Stimulated activated CD4-positive, alpha-beta T cell treated with anti-CD3 and anti-CD28 coated beads, Interleukin-4, amount 100 ng/mL, for 1 hour (primary cell): ENCODE measurements at regions not wholly inside any gene's neighbourhood (a gene's known extent, or its start where the extent isn't known, plus 50 kb on each side); places are given as distances from the start of the nearest gene placed in this dataset.
"Not testable (repeated sequence)": the region's sequence is repeated elsewhere in the genome, so short reads cannot be mapped to it uniquely, and the experiment has no call there.

Source experiments
- DNase-seq: peaks from one replicate; pipeline ENCODE4 v3.0.0-alpha.2; 2020

DNA sequence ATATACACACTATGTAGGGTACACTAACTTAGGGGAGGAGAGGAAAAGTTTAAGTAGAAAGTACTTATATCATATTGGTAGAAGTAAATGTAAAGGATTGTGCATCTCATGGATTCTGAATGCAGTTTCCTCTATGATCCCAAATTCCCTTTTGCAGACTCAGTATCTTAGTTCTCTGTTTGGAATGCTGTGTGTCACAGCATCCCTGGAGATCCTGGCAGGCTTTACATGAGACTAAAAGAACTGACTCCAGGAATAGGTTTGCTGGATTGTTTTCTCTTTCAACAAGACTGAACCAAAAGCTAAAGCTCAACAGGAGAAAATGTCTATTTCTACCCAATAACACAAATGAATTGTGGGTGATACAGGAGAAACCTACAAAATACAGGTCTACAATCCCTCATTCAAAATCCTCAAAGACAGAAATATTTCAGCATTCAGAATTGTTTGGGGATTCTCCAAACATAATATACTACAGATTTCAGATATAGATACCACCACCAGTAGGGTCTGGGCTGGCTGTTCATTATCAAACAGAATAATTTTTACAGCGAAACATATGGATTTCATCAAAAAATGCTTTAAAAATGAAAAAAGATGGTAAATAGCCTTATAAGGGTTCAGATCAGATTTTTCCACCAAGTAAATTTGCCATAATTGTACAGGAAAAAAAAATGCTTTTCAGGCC, 324.7 kb upstream of the GRAMD2B start:
- no peak for DNase-seq

DNA sequence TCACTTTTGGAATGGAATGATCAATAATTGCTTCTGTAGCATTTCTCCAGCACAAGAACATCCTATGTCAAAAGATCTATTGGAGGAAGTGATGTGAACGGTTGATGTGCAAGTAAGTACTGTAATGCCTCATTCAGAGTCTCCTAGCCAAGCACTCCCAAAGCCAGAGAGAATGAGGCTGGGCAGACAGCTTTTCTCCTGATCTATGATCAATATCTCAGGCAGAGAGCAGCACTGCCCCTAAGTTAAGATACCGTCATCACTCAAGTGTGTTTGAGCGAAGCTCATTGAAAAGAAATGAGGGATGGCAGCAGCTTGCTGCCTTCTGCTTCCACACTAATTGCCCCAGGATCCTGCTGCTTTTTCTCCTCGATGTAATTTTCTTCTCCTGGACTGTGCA, 324.1 kb upstream of the GRAMD2B start:
- no peak for DNase-seq

DNA sequence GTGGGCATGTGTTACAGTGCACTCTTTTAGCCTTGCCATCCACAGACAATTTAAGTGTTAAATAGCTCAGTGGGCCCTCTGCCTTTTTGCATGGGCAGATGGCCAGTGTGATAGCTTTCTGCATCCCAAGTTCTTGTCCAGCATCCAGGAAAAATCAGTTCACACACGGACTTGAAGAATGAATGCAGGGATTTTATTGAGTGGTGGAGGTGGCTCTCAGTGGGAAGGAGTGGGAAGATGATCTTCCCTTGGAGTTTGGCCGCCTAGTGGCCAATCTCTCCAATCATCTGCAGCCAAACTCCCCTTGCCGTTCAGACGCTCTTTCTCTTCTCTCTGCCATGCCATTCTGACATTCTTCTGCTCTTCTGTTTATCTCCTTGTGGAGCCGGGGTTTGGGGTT, 322.4 kb upstream of the GRAMD2B start:
- DNase-seq, result no peak

DNA sequence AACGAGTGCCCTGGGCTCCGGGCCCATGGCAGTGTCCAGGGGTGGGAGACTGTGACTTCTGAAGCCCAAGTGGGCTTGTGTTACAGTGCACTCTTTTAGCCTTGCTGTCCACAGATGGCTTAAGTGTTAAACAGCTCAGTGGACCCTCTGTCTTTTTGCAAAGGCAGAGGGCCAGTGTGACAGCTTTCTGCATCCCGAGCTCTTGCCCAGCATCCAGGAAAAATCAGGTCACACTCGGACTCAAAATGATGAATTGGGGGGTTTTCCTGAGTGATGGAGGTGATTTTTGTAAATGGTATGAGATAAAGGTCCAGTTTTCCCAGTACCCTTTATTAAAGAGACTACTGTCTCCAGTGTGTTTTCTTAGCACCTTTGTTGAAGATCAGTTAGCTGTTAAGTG, 321.3 kb upstream of the GRAMD2B start:
- DNase-seq, result no peak

DNA sequence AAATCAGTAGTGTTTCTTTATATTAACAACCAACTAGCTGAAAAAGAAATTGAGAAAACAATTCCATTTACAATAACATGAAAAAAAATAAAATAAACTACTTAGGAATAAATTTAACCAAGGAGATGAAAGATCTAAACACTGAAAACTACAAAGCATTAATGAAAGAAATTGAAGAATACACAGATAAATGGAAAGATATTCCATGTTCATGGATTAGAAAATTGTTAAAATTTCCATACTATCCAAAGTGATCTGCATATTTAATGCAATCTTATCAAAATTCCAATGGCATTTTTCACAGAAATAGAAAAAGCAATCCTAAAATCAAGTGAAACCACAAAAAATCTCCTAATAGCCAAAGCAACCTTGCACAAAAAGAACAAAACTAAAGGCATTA, 320.2 kb upstream of the GRAMD2B start:
- DNase-seq, result no peak

DNA sequence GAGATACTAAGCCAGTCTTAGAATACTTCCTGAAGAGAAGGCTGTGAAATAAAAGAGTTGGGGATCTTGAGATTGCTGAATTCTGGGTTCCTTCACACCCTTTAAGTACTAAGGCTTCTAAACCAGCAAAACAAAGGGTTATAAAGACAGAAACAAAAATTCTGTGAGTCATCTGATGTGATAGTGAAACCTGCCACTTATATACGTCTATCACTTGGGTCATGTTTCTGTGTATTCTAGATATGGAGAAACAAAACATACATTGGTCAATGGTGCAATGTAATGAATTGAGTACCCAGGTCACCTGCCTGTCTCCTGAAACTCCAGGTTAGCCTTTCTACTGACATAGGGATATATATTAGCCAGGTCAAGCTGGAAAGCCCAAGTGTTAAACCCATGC, 319.3 kb upstream of the GRAMD2B start:
- DNase-seq, result no peak

DNA sequence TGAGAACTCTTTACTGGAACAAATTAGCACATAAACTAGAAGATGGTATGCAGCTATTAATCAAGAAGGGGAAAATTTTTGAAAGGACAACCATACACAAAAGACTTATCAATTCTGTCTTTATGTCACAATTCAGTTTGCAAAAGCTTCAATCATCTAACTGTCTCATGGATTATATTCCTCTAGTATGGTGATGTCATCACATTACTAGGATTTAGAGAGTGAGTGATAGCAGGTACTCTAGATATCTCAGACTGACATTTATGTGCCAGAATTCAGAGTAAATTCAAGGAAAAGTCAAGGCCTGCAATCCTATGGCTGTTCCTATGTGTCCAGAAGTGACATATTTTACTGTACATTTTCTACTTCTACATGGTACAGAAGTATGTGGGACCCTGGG, 318.9 kb upstream of the GRAMD2B start:
- no peak for DNase-seq

DNA sequence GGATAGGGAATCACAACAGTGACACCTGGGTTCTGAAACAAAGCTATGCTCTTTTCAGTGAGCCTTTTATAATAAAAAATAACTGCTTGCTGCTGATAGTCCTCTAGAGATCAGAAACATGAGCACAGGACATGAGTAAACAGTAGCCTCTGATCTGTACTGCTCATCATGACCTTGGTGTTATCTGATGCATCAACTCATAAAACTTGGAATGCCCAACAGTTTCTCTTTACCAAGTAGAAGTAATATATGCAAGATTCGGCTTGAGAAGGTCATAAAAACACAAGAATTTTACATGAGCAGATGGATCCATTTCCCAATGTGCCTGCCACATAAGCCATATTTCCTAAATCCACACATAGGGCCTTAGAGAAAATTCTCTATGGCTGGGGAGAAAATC, 318.3 kb upstream of the GRAMD2B start:
- DNase-seq, result no peak

DNA sequence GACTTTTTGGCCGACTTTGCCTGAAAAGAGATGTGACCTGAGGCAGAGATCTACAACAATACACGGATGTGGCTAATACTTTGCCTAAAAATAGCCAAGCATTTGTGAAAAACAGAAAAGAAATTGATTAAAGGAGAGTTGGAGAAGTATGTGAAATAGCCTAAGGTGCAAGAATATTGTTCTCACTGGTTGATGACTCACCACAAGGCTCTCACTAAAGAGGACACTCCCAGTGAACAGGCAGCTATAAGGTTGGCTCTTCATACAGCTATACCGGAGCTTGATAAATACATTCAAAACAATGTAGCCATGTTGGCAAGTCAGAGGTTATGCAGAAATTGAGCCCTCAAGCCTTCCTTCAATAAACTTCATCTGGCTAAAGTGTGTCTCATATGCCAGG, 317.2 kb upstream of the GRAMD2B start:
- DNase-seq, result no peak

DNA sequence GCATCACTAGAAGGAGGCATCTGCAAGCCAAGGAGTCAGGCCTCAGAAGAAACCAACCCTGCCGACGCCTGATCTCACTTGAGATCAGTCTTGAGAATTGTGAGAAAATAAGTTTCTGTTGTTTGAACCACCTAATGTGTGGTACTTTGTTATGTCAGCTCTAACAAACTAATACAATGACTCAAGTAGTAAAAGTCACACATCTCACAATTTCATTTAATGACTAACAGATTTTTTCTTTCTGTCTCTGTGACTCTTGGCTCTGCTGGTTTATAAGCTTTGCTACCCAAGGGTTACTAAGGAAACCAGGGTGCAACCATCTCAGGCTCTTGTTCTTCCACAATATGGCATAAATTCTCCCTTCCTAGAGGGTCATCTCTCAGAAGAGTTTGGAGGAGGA, 315.8 kb upstream of the GRAMD2B start:
- DNase-seq, result no peak

DNA sequence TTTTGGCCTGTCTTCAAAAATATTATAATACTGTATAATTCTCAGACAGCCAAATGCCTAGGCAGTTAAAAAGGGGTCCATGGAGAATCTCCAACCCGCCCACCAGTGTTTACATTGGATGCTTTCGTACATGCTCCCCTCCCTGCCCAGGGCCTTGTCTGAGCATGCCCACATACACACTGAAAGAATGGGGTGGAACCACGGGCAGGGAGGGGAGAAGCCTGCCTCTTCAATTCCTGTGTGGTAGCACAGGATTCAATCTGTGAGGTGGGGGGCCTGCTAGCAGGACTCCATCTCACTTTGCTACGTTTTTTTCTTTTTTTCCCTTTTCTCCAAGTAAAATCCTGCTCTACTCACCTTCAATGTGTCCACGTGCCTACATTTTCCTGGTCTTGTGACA, 314.7 kb upstream of the GRAMD2B start:
- no peak for DNase-seq

DNA sequence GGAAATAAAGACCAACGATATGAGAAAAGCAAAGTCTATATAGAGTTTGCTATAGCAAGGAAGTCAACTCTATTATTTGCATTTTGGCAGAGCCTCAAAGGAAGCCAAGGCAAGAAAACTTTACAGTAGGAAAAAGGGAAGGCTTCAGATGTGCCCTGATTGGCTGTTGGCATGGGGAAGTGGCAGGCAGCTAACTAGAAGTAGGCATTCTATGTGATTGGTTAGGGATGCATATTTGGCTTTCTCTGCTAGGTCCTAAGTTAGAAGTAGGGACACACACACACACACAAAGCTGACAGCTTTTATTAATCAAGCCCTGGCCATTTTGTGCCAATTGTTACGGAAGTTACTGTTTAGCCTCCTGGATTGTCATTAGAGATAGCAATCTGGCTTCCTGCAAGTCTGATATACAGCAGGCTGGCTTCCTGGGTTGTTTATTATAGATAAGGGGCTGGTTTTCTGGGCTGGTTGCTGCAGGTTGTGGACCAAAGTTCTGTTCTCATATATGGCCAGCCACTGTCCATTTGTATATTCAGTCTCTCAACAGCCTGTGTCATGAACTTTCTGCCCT, 308.1 kb upstream of the GRAMD2B start:
- DNase-seq, result no peak

DNA sequence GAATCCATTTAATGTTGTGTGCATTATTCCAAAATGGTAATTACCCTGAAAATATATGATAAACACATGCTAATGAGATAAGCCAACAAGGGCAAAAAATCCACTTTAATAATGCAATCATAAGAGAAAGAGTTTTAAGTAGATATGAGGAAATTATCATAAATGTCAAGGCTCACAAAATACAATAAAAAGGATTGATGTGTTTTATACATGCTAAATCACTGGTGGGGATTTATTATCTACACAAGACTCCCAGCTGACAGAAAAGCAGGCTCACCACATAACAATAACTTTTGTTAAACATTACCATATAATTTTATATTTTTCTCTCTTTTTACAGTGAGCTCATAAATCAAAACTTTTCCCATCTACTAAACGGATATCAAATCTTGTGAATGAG, 306.2 kb upstream of the GRAMD2B start:
- DNase-seq, result no peak

DNA sequence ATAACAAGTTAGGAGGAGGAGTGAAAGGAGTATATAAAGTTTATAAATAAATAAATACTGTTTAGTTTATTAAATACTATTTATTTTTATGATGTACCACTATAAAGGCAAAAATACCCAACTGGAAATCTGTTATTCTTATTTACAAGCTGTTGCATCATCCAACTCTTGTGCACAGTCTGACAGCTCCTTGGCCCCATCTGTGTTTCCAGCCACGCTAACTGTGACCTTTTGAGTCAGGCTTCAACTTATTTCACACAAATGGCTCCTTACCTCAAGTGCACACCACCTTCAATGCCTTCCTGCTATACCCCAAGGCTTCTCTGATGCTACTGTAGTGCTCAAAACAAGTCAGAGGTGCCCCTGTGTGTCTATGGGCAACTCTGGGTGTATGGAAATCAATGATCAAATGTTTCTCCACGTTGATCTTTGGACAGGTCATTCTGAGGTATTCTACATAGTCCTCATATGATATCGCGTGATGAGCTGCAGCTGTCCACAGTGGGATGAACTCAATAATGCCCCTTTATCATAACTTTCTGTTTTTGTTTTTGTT, 303.2 kb upstream of the GRAMD2B start:
- DNase-seq, result no peak

DNA sequence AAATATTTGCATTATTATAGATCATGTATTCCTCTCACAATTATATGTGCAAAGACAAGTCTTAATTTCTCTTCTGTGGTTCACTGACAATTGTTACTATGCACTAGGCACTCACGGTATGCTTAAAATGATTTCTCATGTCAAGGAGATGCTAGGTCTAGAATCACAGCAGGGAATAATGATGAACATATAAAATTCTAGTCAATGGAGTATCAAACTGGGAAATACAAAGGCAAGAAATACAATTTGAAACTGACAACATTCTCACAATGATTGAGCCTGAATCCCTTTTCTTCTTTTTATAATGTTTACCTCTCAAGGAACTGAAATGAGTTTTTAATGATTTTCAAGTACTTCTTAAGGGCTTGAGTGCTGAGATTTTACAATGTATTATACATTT, 302.3 kb upstream of the GRAMD2B start:
- DNase-seq, result no peak

DNA sequence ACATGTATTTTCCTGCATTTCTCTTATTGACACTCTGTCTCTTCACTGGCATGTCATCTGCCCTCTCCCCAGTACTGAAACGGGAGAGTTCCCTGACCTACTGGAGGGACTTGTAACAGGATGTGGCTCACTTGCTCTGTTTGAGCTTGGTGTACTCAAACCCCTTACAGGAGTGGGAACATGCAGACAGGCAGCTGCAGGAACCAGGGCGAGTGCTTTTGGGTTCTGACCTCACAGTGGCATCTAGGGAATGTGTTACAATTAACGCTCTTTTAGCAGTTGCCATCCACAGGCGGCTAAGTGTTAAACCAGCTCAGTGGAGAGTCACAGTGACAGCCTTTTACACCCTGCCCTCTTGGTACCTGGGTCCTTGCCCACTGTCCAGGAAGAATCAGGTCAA, 300.3 kb upstream of the GRAMD2B start:
- DNase-seq, result no peak

DNA sequence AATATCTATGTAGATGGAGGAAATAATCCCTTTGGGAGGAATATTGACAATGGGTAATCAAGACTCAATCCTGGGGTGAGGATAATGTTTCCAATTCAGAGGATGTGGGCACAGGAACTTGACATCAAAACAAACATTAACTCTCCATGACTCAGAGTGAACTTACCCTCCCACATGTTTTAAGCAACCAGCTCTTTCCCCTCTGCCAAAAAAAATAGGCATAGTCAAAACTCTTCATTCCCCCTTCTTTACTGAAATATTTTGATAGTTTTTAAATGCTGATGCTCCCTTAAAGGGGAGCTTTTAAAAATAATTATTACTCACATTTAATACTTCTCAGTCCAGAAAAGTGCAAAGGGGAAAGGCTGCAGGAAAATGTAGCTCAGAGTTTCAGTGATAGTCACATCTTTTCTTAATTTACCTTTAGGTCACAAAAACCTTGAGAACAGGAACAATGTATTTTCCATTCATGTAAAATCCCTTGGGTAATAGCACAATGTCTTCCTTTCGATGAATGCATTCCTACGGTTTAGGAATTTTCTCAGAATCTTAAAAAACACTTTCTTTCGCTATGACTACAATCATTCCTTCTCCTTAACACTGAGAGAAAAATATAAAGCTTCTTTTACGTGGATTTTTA, 298.4 kb upstream of the GRAMD2B start:
- DNase-seq, result no peak

DNA sequence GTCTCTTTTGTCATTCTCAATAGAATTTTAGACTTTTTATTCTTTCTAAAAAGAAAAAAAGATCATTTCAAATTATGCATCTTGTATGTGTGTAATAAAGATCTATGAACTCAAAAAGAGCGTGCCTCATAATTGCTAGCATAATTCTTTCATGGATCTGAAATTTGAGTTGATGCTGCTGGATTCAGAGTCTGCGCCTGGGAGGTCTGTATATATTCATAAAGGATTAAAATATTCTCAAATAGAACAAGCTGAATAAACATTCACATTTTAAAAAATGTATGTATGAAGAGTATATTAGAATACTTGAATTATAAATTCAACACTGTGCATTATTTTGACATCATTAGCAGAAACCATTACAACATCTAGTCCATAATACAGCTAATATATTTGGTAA, 297.8 kb upstream of the GRAMD2B start:
- DNase-seq, result no peak

DNA sequence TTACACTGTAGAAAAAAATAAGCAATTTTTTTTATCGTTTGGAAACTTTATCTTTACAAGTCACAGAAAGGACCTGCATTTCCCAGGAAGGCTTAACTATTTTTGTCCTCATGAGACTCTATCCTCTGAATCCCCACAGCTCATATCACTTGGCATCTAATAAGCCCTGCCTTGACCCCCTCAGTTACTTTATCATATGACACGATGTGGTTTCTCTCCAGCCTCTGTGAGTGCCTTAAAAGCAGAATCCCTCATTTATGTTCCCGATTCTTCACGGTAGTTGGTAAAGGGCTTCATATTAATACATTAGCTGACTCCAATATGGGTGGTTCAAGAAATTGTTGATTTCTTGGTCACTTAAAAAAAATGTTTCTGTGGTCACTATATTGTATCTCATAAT, 296.6 kb upstream of the GRAMD2B start:
- DNase-seq, result no peak

DNA sequence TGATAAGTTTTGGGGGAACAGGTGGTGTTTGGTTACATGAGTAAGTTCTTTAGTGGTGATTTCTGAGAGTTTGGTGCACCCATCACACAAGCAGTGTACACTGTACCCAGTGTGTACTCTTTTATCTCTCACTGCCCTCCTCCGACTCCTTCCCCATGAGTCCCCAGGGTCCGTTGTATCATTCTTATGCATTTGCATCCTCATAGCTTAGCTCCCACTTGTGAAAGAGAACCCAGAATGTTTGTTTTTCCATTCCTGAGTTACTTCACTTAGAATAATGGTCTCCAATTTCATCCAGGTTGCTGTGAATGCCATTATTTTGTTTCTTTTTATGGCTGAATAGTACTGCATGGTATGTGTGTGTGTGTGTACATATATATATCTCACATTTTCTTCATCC, 295.8 kb upstream of the GRAMD2B start:
- DNase-seq, result not testable (repeated sequence)

DNA sequence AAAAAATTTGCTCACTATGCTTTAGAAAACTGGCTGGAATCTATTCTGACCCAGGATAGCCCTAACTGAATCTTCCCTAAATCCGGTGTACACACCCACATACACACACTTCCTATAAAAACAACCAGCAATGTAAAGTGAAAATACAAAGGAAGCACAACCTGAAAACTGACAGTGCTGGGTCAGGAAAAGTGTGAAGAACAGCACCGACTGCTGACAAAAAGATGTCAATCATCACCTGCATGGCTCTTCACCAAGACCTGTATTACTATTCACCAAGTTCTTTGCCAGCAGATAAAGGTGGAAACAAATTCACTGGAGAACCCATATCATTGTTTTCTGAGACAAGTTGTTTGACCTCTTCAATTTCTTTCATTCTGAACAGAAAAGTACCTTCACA, 293.8 kb upstream of the GRAMD2B start:
- DNase-seq, result no peak

DNA sequence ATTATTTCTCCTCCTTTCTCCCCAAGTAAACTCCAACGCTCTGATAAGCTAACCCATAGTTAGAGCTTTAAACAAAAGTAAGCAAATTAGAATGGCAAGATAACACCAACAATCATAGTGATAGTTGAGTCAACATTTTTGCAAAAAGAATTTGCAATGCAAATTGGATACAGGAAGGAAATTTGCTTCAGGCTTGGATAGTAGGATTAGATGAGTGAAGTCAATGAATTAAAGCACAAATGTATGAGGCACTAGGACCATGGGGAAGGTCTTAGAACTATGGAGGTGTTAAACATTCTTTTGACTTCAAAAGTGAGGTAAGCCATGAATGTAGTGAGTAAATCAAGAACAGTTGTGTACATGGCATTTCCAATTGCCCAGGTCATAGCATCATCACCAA, 289.8 kb upstream of the GRAMD2B start:
- no peak for DNase-seq

DNA sequence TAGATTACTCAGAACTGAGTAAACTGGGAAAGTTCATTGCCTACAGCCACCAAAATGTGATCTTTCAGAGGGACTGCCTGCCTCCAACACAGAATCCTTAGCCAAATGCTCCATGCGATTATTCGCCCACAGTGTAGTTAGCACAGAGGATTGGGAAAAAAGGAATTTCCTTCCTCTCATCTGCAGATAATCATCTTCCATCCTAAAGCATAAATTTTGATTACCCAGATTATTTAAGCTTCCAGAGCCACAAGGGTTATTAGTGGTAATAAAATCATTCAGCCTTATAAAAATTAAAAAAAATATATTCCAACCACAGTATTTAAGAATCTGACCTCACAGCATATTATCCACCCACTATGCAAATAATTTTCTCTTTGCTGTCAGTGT, 285.3 kb upstream of the GRAMD2B start:
- no peak for DNase-seq

DNA sequence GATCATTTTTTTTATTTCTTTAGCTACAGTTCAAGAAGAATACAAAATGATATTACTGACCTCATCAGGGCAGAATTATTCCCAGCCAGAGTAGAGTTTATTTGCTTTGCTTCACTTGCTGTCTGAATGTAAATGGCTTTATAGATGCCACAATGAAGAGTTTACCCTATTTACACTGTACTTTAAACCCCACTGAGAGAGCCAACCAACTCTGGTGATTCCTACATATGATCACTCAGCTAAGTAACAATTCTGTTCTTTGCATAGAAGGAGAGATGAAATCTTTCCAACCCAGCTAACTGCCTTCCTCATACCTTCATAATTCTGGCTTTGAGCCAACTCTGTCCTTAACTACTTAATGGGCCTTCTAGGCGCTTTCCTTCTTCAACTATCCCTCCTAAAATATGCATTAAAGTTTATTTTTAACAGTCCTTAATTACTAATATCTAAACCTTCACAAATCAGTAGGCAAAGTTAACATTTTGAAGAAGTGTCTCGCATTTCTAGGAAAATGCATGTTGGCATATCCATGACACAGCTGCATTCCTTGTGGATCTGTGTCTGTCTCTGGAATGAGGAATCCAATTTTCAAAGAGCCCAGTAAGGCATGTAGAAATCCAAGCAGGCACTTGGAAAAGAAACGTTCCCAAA, 284.8 kb upstream of the GRAMD2B start:
- no peak for DNase-seq
